HCT116 (cell line): ENCODE measurements at regions not wholly inside any gene's neighbourhood (a gene's known extent, or its start where the extent isn't known, plus 50 kb on each side); places are given as distances from the start of the nearest gene placed in this dataset.

ENCODE experiments used
- ATAC-seq: fragments of 200-7000 bp; cut with Tn5 transposase; 2 replicates; pipeline ENCODE4 v1.9.1; 2020; ENCODE audit warnings: mild to moderate bottlenecking, moderate library complexity
- BruUV-seq: library from RNA; stranded (reverse); fragments of 400-500 nt; replicated peaks from 2 replicates; lab custom pipeline; 2021; lab: Mats Ljungman, UMichigan
- CTCF ChIA-PET: fragments of 300-600 bp; sonication (Branson Sonifier 250); formaldehyde crosslinking; loops from one replicate; lab custom pipeline; 2021; ENCODE audit warnings: antibody characterized with exemption; lab: Charles Lee
- POLR2A ChIA-PET: fragments of 300-600, 350-600 bp; sonication (Branson Sonifier 250); formaldehyde crosslinking; loops from one replicate; lab custom pipeline; 2021; ENCODE audit warnings: antibody characterized with exemption; lab: Charles Lee
- RAD21 ChIA-PET, 2 experiments: fragments of 300-600 bp; sonication (Branson Sonifier 250); formaldehyde crosslinking; loops; one replicate each; lab custom pipeline; 2023; ENCODE audit warnings: low total read pairs in 2 of 2; ENCODE audit not compliant: uncharacterized antibody in 2 of 2, unreplicated experiment in 2 of 2, low non-redundant PET in 1 of 2; lab: Charles Lee
- DNase-seq: peaks from one replicate; pipeline ENCODE4 v3.0.0-alpha.2; 2010; ENCODE audit warnings: low read depth, low spot score
- H2AFZ ChIP-seq: fragments of 200-600 bp; shearing (Covaris generic), sonication (generic); 2 replicates; pipeline ENCODE4 v1.6.1; 2017; ENCODE audit warnings: low read depth, mixed run types, mixed read lengths, antibody characterized with exemption, low read length; ENCODE audit not compliant: poor library complexity, severe bottlenecking
- H3K27ac ChIP-seq: 2 replicates; pipeline ENCODE4 v1.5.1; 2012; ENCODE audit warnings: low read depth, low read length
- H3K27me3 ChIP-seq: fragments of 200-600 bp; sonication (generic); 2 replicates; pipeline ENCODE4 v1.6.1; 2016; ENCODE audit warnings: mixed run types, low read length, mixed read lengths; ENCODE audit not compliant: insufficient read depth
- H3K36me3 ChIP-seq, 2 experiments: fragments of 200-500 bp in 1 of 2; fragments of 200-600 bp in 1 of 2; sonication (Bioruptor generic) in 1 of 2; sonication (generic) in 1 of 2; 2 replicates each; pipeline versions ENCODE4 v1.5.1 to v1.6.1; 2014 to 2016; ENCODE audit warnings: low read length in 2 of 2, inconsistent platforms in 1 of 2, mixed read lengths in 1 of 2, mixed run types in 1 of 2; ENCODE audit not compliant: insufficient read depth in 2 of 2, control insufficient read depth in 1 of 2
- H3K4me1 ChIP-seq, 2 experiments: fragments of 200-600 bp in 1 of 2; sonication (generic) in 1 of 2; 2 replicates each; pipeline versions ENCODE4 v1.5.1 to v1.6.1; 2012 to 2017; ENCODE audit warnings: low read length in 2 of 2, inconsistent platforms in 1 of 2, mild to moderate bottlenecking in 1 of 2, mixed read lengths in 1 of 2, mixed run types in 1 of 2, moderate library complexity in 1 of 2; ENCODE audit not compliant: insufficient read depth in 2 of 2, control insufficient read depth in 1 of 2
- H3K4me2 ChIP-seq: fragments of 200-600 bp; sonication (generic); 2 replicates; pipeline ENCODE4 v1.6.1; 2017; ENCODE audit warnings: mixed run types, low read length, mixed read lengths
- H3K4me3 ChIP-seq, 2 experiments: fragments of 200-600 bp in 1 of 2; sonication (generic) in 1 of 2; replicated peaks in 1 of 2; 2 replicates each; pipeline ENCODE4 v1.5.1; 2011 to 2016; ENCODE audit warnings: low read length in 2 of 2, control low read depth in 1 of 2, low read depth in 1 of 2, mild to moderate bottlenecking in 1 of 2, mixed read lengths in 1 of 2, mixed run types in 1 of 2
- H3K79me2 ChIP-seq: fragments of 200-600 bp; sonication (generic); 2 replicates; pipeline ENCODE4 v1.6.1; 2017; ENCODE audit warnings: mild to moderate bottlenecking, mixed run types, low read length, moderate library complexity, mixed read lengths; ENCODE audit not compliant: insufficient read depth
- H3K9ac ChIP-seq: fragments of 200-600 bp; sonication (generic); 2 replicates; pipeline ENCODE4 v1.6.1; 2016; ENCODE audit warnings: low read length, mixed read lengths
- H3K9me2 ChIP-seq: fragments of 200-600 bp; sonication (generic), shearing (Covaris generic); 2 replicates; pipeline ENCODE4 v1.6.1; 2017; ENCODE audit warnings: mixed run types, mild to moderate bottlenecking, moderate library complexity; ENCODE audit not compliant: insufficient read depth
- H3K9me3 ChIP-seq, 2 experiments: fragments of 200-500 bp in 1 of 2; fragments of 200-600 bp in 1 of 2; sonication (Bioruptor generic) in 1 of 2; sonication (generic) in 1 of 2; 2 replicates each; pipeline ENCODE4 v1.6.1; 2014 to 2017; ENCODE audit warnings: low read length in 2 of 2, mixed read lengths in 2 of 2, inconsistent platforms in 1 of 2, low read depth in 1 of 2, mild to moderate bottlenecking in 1 of 2, mixed run types in 1 of 2, moderate library complexity in 1 of 2; ENCODE audit not compliant: control insufficient read depth in 1 of 2, insufficient read depth in 1 of 2
- H4K20me1 ChIP-seq: fragments of 200-600 bp; sonication (generic), shearing (Covaris generic); 2 replicates; pipeline ENCODE4 v1.6.1; 2017; ENCODE audit warnings: mixed run types, mild to moderate bottlenecking, moderate library complexity; ENCODE audit not compliant: insufficient read depth
- ATF3 ChIP-seq: IDR thresholded peaks from 2 replicates; pipeline ENCODE4 v1.6.1; 2012
- CBX3 ChIP-seq: IDR thresholded peaks from 2 replicates; pipeline ENCODE4 v1.6.1; 2012; ENCODE audit warnings: low read depth
- CEBPB ChIP-seq: IDR thresholded peaks from 2 replicates; pipeline ENCODE4 v1.6.1; 2012; ENCODE audit warnings: low read depth
- CTCF ChIP-seq, 3 experiments: fragments of 200-600 bp in 1 of 3; sonication (generic) in 1 of 3; IDR thresholded peaks in 2 of 3; conservative IDR thresholded peaks in 1 of 3; 2 replicates each; pipeline ENCODE4 v1.5.1; 2012 to 2017; ENCODE audit warnings: low read depth in 2 of 3, low read length in 2 of 3, antibody characterized with exemption in 1 of 3, borderline replicate concordance in 1 of 3, control low read depth in 1 of 3, mild to moderate bottlenecking in 1 of 3, mixed read lengths in 1 of 3, mixed run types in 1 of 3, moderate library complexity in 1 of 3; ENCODE audit not compliant: insufficient read depth in 1 of 3
- ELF1 ChIP-seq: IDR thresholded peaks from 2 replicates; pipeline ENCODE4 v1.6.1; 2012; ENCODE audit warnings: low read depth, borderline replicate concordance
- EZH2phosphoT487 ChIP-seq: fragments of 200-600 bp; IDR thresholded peaks from 2 replicates; pipeline ENCODE4 v1.6.1; 2018; ENCODE audit warnings: antibody characterized with exemption, borderline replicate concordance
- MAX ChIP-seq: IDR thresholded peaks from 2 replicates; pipeline ENCODE4 v1.6.1; 2012
- RAD21 ChIP-seq: IDR thresholded peaks from 2 replicates; pipeline ENCODE4 v1.6.1; 2012; ENCODE audit warnings: low read depth, mild to moderate bottlenecking
- SP1 ChIP-seq: IDR thresholded peaks from 2 replicates; pipeline ENCODE4 v1.6.1; 2012; ENCODE audit warnings: low read depth
- YY1 ChIP-seq: IDR thresholded peaks from 2 replicates; pipeline ENCODE4 v1.6.1; 2011; ENCODE audit warnings: low read length, low read depth, moderate library complexity, mild to moderate bottlenecking; ENCODE audit not compliant: insufficient replicate concordance; ENCODE audit errors: extremely low read depth
- ZFX ChIP-seq: fragments of 450-650 bp; IDR thresholded peaks from 2 replicates; pipeline ENCODE4 v1.6.1; 2017
- intact Hi-C: fragments of 100-400 bp; cut with micrococcal nuclease; formaldehyde crosslinking; loops from 2 replicates; pipeline ENCODE4 v1.10.0; 2022

- no TSS peak for BruUV-seq
- ChIA-PET CTCF (interaction anchor here (0.9 to 2.0 kb wide), 5 partner anchors 9 to 508 kb away, joined by 3 to 7 read pairs (median 3); no protein-coding TSS in a partner anchor), RAD21 (no interaction called here), POLR2A (no interaction called here)
- H3K36me3 ChIP-seq, result no peaks in the 10 kb centered on the region
- H3K27me3 ChIP-seq, result peaks cover 18% of the 10 kb centered on the region
- DNase-seq, result peak; percentile 49
- peak overlapping the region; percentile 17; the same call in 1 of the 2 replicates for H3K4me2 ChIP-seq
- no peak overlapping the region for H3K9ac ChIP-seq
- no peak for TF ChIP-seq ZFX
- no peak for TF ChIP-seq CEBPB
- TF ChIP-seq CTCF (IDR thresholded peaks at IDR 0.05 in 2 of 3, conservative IDR thresholded peaks at IDR 0.05 in 1 of 3; ENCODE audit: borderline replicate concordance in 1 of 3, insufficient read depth in 1 of 3, low read depth in 2 of 3, low read length in 2 of 3), result peak; percentile 35 to 84 (median 83); a peak in 5 of 6 replicates
- no peak for TF ChIP-seq MAX
- 0 out of 2 replicates have a peak, but pooled peaks have one; percentile 21 for TF ChIP-seq CBX3
- no peak for TF ChIP-seq EZH2phosphoT487
- peak; percentile 33 for TF ChIP-seq RAD21
- no peak for TF ChIP-seq ATF3
- no peak for TF ChIP-seq ELF1
- TF ChIP-seq SP1, result no peak
- peak; percentile 10 for TF ChIP-seq YY1
- no peaks in the 10 kb centered on the region for H3K4me1 ChIP-seq
- no peaks in the 10 kb centered on the region for H3K9me2 ChIP-seq
- intact Hi-C loops, result loop anchor here (5.0 to 10.0 kb wide), 2 partner anchors 289 to 351 kb away; no protein-coding TSS in a partner anchor
- H3K79me2 ChIP-seq, result no peaks in the 10 kb centered on the region
- H2AFZ ChIP-seq, result no peak overlapping the region
- no peaks in the 10 kb centered on the region for H3K9me3 ChIP-seq
- no peak overlapping the region for H3K4me3 ChIP-seq
- peak; percentile 93 for ATAC-seq
- no peaks in the 10 kb centered on the region for H4K20me1 ChIP-seq
- no peak overlapping the region for H3K27ac ChIP-seq
Observed at GRCh38 chr4:81913427-81913879, 441.7 kb upstream of the RASGEF1B start.
